Astrocyte (in vitro differentiated cells and primary cell): ENCODE measurements at regions not wholly inside any gene's neighbourhood (a gene's known extent, or its start where the extent isn't known, plus 50 kb on each side); places are given as distances from the start of the nearest gene placed in this dataset.

Source experiments
- DNase-seq: peaks from one replicate; pipeline ENCODE4 v3.0.0-alpha.2; 2010; ENCODE audit warnings: low read depth
- FAIRE-seq: peaks from 2 replicates; lab custom pipeline; 2011; peaks lifted over from hg19 to GRCh38; lab: Jason Lieb, UNC
- H2AFZ ChIP-seq: 2 replicates; pipeline ENCODE4 v1.6.0; 2012; ENCODE audit warnings: low read depth, low read length, inconsistent platforms
- H3K27ac ChIP-seq: 2 replicates; pipeline ENCODE4 v1.5.1; 2011; ENCODE audit warnings: low read depth, low read length, inconsistent platforms
- H3K27me3 ChIP-seq: 2 replicates; pipeline ENCODE4 v1.6.0; 2011; ENCODE audit warnings: low read length, inconsistent platforms; ENCODE audit not compliant: insufficient read depth
- H3K36me3 ChIP-seq: 2 replicates; pipeline ENCODE4 v1.5.1; 2011; ENCODE audit warnings: low read length, inconsistent platforms; ENCODE audit not compliant: insufficient read depth
- H3K4me1 ChIP-seq: 2 replicates; pipeline ENCODE4 v1.5.1; 2011; ENCODE audit warnings: low read length, inconsistent platforms; ENCODE audit not compliant: insufficient read depth
- H3K4me2 ChIP-seq: 2 replicates; pipeline ENCODE4 v1.6.0; 2012; ENCODE audit warnings: low read length, inconsistent platforms
- H3K4me3 ChIP-seq: 2 replicates; pipeline ENCODE4 v1.5.1; 2011; ENCODE audit warnings: low read depth, mild to moderate bottlenecking, low read length, inconsistent platforms; ENCODE audit not compliant: insufficient read depth
- H3K79me2 ChIP-seq: 2 replicates; pipeline ENCODE4 v1.6.0; 2012; ENCODE audit warnings: mild to moderate bottlenecking, low read length, inconsistent platforms; ENCODE audit not compliant: insufficient read depth
- H3K9ac ChIP-seq: 2 replicates; pipeline ENCODE4 v1.6.0; 2012; ENCODE audit warnings: mild to moderate bottlenecking, low read length, inconsistent platforms
- H3K9me3 ChIP-seq: 2 replicates; pipeline ENCODE4 v1.5.1; 2012; ENCODE audit warnings: low read depth, mild to moderate bottlenecking, low read length, inconsistent platforms; ENCODE audit not compliant: insufficient read depth
- H4K20me1 ChIP-seq: 2 replicates; pipeline ENCODE4 v1.6.0; 2012; ENCODE audit warnings: low read length, inconsistent platforms; ENCODE audit not compliant: insufficient read depth
- H3K27ac Mint-ChIP-seq: one replicate; pipeline ENCODE4 v1.8.0; 2021; ENCODE audit warnings: mild to moderate bottlenecking, mixed read lengths; ENCODE audit not compliant: unreplicated experiment
- H3K27me3 Mint-ChIP-seq: one replicate; pipeline ENCODE4 v1.8.0; 2021; ENCODE audit warnings: low read depth, mixed read lengths; ENCODE audit not compliant: unreplicated experiment
- H3K36me3 Mint-ChIP-seq: one replicate; pipeline ENCODE4 v1.8.0; 2021; ENCODE audit warnings: low read depth, mixed read lengths; ENCODE audit not compliant: unreplicated experiment
- H3K4me1 Mint-ChIP-seq: one replicate; pipeline ENCODE4 v1.8.0; 2021; ENCODE audit warnings: low read depth, mixed read lengths; ENCODE audit not compliant: unreplicated experiment
- H3K4me3 Mint-ChIP-seq: one replicate; pipeline ENCODE4 v1.8.0; 2021; ENCODE audit warnings: mild to moderate bottlenecking, moderate library complexity, mixed read lengths; ENCODE audit not compliant: unreplicated experiment
- H3K9me3 Mint-ChIP-seq: one replicate; pipeline ENCODE4 v1.8.0; 2021; ENCODE audit warnings: mild to moderate bottlenecking, mixed read lengths; ENCODE audit not compliant: unreplicated experiment
- EZH2 ChIP-seq: IDR thresholded peaks from 2 replicates; pipeline ENCODE4 v1.6.1; 2012; ENCODE audit warnings: mild to moderate bottlenecking, low read length, inconsistent platforms; ENCODE audit not compliant: insufficient read depth
- TF ChIP-seq, protein P1 (sequence below): IDR thresholded peaks from 2 replicates; pipeline ENCODE4 v1.5.1; 2011; ENCODE audit warnings: low read depth, mild to moderate bottlenecking, inconsistent platforms, low read length, moderate library complexity; ENCODE audit not compliant: insufficient read depth

DNA sequence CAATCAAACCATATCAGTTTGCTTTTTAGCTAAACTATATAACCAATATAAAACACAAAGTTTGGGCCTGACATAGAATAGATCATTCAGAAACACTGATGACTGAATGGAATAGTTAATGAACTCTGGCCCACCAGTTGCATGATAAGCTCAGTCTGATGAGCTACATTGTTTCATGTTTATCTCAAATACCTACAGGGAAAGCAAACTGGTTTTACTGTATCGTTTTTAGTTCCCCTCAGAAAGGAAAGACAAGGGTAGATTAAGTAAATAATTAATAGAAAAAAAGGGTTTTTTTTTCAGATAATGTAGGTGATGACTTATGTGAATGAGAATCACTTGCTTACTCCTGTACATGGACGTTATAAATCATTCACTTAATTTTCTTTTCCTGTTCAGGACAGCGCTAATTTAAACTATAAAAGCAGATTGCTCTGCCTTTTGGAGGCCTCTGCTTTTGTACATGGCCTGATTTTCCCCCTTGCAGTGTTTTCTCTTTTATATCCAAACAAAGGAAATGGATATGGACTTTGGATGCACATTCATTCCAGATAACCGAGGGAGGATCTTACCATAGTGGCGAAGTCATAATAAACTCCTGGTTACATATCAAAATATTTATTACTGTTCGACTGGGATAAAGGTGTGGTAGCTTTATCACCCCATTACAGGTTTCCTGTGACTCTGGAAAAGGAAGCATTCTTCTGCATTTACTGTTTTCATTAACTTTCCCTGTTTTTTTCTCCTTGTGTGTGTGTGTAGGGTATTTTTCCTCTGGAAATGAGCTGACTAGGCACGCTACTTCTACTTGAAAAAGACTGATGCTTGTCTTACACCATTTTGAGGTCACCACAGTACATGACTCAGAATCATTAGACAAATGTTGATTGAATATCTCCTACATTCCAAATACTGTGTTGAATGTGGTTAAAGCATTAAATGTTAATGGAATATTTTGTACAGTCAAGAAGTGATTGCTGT is 373.1 kb upstream of the HS3ST1 start:
- no peaks in the 10 kb centered on the region for H3K36me3 Mint-ChIP-seq
- H3K9me3 ChIP-seq, result no peaks in the 10 kb centered on the region
- H3K9ac ChIP-seq, result no peak overlapping the region
- H3K79me2 ChIP-seq, result no peaks in the 10 kb centered on the region
- H3K4me3 Mint-ChIP-seq, result no peak overlapping the region
- no peak overlapping the region for H3K27ac ChIP-seq
- FAIRE-seq (no peak), DNase-seq (no peak)
- H3K36me3 ChIP-seq, result no peaks in the 10 kb centered on the region
- peaks cover 3% of the 10 kb centered on the region for H3K4me1 Mint-ChIP-seq
- no peak overlapping the region for H3K4me3 ChIP-seq
- no peaks in the 10 kb centered on the region for H4K20me1 ChIP-seq
- no peaks in the 10 kb centered on the region for H3K9me3 Mint-ChIP-seq
- H3K4me2 ChIP-seq, result no peak overlapping the region
- H3K27ac Mint-ChIP-seq, result no peak overlapping the region
- TF ChIP-seq, protein P1, sequence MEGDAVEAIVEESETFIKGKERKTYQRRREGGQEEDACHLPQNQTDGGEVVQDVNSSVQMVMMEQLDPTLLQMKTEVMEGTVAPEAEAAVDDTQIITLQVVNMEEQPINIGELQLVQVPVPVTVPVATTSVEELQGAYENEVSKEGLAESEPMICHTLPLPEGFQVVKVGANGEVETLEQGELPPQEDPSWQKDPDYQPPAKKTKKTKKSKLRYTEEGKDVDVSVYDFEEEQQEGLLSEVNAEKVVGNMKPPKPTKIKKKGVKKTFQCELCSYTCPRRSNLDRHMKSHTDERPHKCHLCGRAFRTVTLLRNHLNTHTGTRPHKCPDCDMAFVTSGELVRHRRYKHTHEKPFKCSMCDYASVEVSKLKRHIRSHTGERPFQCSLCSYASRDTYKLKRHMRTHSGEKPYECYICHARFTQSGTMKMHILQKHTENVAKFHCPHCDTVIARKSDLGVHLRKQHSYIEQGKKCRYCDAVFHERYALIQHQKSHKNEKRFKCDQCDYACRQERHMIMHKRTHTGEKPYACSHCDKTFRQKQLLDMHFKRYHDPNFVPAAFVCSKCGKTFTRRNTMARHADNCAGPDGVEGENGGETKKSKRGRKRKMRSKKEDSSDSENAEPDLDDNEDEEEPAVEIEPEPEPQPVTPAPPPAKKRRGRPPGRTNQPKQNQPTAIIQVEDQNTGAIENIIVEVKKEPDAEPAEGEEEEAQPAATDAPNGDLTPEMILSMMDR, result no peak
- TF ChIP-seq EZH2, result no peak
- no peaks in the 10 kb centered on the region for H3K4me1 ChIP-seq
- H2AFZ ChIP-seq, result no peak overlapping the region
- H3K27me3 ChIP-seq, result no peaks in the 10 kb centered on the region
- H3K27me3 Mint-ChIP-seq, result no peaks in the 10 kb centered on the region

DNA sequence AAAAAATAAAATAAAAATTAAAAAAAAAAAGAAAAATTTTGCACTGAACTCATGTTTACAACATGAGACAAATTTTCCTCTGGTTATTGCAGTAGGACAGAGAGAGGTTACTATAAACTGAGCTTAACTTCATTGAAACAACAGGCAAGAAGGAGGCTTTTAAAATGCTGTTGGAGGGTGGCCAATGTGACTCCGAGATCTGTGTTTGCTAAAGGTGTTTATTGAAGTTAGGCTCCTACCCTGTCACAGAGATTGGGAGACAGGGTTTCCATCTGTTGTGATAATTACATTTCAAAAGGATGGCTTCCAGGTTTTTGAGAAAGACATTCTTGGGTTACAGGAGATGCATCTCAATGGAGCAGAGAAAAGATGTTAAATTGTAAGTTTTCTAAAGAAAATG is 370.5 kb upstream of the HS3ST1 start:
- no peaks in the 10 kb centered on the region for H3K9me3 ChIP-seq
- H3K4me1 ChIP-seq, result no peaks in the 10 kb centered on the region
- no peak overlapping the region for H3K27ac ChIP-seq
- no peaks in the 10 kb centered on the region for H3K27me3 ChIP-seq
- H3K4me2 ChIP-seq, result no peak overlapping the region
- Mint-ChIP-seq H3K27ac (no peak overlapping the region), H3K4me3 (no peak overlapping the region), H3K4me1 (peaks cover 3% of the 10 kb centered on the region), H3K9me3 (peaks cover 2% of the 10 kb centered on the region), H3K27me3 (no peaks in the 10 kb centered on the region), H3K36me3 (no peaks in the 10 kb centered on the region)
- no peak overlapping the region for H3K9ac ChIP-seq
- FAIRE-seq (no peak), DNase-seq (no peak)
- H2AFZ ChIP-seq, result no peak overlapping the region
- TF ChIP-seq EZH2, result no peak
- TF ChIP-seq, protein P1, result no peak
- no peaks in the 10 kb centered on the region for H4K20me1 ChIP-seq
- no peak overlapping the region for H3K4me3 ChIP-seq
- H3K36me3 ChIP-seq, result no peaks in the 10 kb centered on the region
- no peaks in the 10 kb centered on the region for H3K79me2 ChIP-seq

DNA sequence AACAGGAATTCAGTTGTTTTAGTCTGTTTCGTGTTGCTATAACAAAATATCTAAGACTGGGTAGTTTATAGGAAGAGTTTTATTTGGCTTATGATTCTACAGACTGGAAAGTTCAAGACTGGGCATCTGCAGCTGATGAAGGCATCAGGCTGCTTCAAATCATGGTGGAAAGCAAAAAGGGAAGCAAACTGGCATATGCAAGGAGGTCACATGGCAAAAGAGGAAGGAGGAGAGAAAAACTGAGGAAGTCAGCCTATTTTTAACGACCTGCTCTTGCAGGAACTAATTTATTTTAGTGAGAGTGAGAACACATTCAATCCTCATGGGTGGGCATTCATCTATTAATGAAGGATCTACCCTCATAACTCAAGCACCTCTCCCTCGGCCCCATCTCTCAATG is 363.1 kb upstream of the HS3ST1 start:
- no peak overlapping the region for H3K27ac ChIP-seq
- FAIRE-seq (no peak), DNase-seq (no peak)
- H3K4me2 ChIP-seq, result no peak overlapping the region
- H3K27me3 Mint-ChIP-seq, result no peaks in the 10 kb centered on the region
- no peak overlapping the region for H3K4me3 ChIP-seq
- peaks cover 2% of the 10 kb centered on the region for H3K9me3 Mint-ChIP-seq
- no peaks in the 10 kb centered on the region for H3K9me3 ChIP-seq
- no peaks in the 10 kb centered on the region for H4K20me1 ChIP-seq
- no peaks in the 10 kb centered on the region for H3K79me2 ChIP-seq
- no peaks in the 10 kb centered on the region for H3K4me1 ChIP-seq
- H3K36me3 Mint-ChIP-seq, result no peaks in the 10 kb centered on the region
- no peak overlapping the region for H3K4me3 Mint-ChIP-seq
- H3K27me3 ChIP-seq, result no peaks in the 10 kb centered on the region
- no peak overlapping the region for H3K27ac Mint-ChIP-seq
- H3K4me1 Mint-ChIP-seq, result no peaks in the 10 kb centered on the region
- no peak overlapping the region for H3K9ac ChIP-seq
- no peaks in the 10 kb centered on the region for H3K36me3 ChIP-seq
- no peak overlapping the region for H2AFZ ChIP-seq
- TF ChIP-seq EZH2, result no peak
